Heart left ventricle (tissue), 13 donors: ENCODE measurements at regions not wholly inside any gene's neighbourhood (a gene's known extent, or its start where the extent isn't known, plus 50 kb on each side); places are given as distances from the start of the nearest gene placed in this dataset.

Experiments
- POLR2A ChIP-seq, 2 donors: fragments of 450-650 bp; IDR thresholded peaks; one replicate each; pipeline ENCODE4 v1.6.1; 2017; ENCODE audit warnings: antibody characterized with exemption in 2 of 2, mild to moderate bottlenecking in 2 of 2, moderate library complexity in 2 of 2
- TF ChIP-seq, protein P1 (sequence below), 12 donors: fragments of 200-600 bp; sonication (generic) in 4 of 12; IDR thresholded peaks; one replicate each; pipeline versions ENCODE4 v1.5.0 to v1.8.0; 2018 to 2022; ENCODE audit warnings: antibody characterized with exemption in 12 of 12, mild to moderate bottlenecking in 5 of 12
- donor health status: ischemic (EF 13 %, LVEDD 7.1; RV severe dilation, severe dysfunction).
- donor health status: DM: no; HTN: yes; CAD: no.
- donor health status: DM: no; HTN: no; CAD: no.
- donor health status: ischemic (EF 25% LVEDD 6.9; RV normal size, moderate dysfunction).
- donor health status: ischemic (EF 25% LVEDD 5.7; RV mildly dilated, moderate dysfunction).
- donor health status: ischemic (EF 35%, LVEDD 5.7; RV mildly dilated, moderate dysfunction).
- donor health status: nonischemic (EF 11% LVEDD 7.7; RV severe dilation, severe dysfunction).
- donor health status: DM: yes; HTN: yes; CAD: no.
- donor health status: PGD.
- donor health status: ischemic (EF 29% LVEDD 5.4; RV normal size, mild dysfunction).
- donor health status: nonischemic (EF 23%, LVEDD 6.1; RV moderate dilation, normal function).

GRCh38 chr1:96334236-96334557 is 387.4 kb upstream of the PTBP2 start:
- no peak for TF ChIP-seq POLR2A (IDR thresholded peaks at IDR 0.05)
- TF ChIP-seq, protein P1, sequence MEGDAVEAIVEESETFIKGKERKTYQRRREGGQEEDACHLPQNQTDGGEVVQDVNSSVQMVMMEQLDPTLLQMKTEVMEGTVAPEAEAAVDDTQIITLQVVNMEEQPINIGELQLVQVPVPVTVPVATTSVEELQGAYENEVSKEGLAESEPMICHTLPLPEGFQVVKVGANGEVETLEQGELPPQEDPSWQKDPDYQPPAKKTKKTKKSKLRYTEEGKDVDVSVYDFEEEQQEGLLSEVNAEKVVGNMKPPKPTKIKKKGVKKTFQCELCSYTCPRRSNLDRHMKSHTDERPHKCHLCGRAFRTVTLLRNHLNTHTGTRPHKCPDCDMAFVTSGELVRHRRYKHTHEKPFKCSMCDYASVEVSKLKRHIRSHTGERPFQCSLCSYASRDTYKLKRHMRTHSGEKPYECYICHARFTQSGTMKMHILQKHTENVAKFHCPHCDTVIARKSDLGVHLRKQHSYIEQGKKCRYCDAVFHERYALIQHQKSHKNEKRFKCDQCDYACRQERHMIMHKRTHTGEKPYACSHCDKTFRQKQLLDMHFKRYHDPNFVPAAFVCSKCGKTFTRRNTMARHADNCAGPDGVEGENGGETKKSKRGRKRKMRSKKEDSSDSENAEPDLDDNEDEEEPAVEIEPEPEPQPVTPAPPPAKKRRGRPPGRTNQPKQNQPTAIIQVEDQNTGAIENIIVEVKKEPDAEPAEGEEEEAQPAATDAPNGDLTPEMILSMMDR (IDR thresholded peaks at IDR 0.05), result no peak
